Neural cell (in vitro differentiated cells): ENCODE measurements at regions not wholly inside any gene's neighbourhood (a gene's known extent, or its start where the extent isn't known, plus 50 kb on each side); places are given as distances from the start of the nearest gene placed in this dataset.

ENCODE experiments used
- EP300 ChIP-seq: fragments of 450-650 bp; conservative IDR thresholded peaks from 2 replicates; pipeline ENCODE4 v1.6.1; 2014; ENCODE audit warnings: antibody characterized with exemption, mild to moderate bottlenecking, moderate library complexity; ENCODE audit not compliant: poor library complexity, severe bottlenecking
- TF ChIP-seq, protein P1 (sequence below): fragments of 450-650 bp; IDR thresholded peaks from 2 replicates; pipeline ENCODE4 v1.5.1; 2014; ENCODE audit warnings: antibody characterized with exemption, mild to moderate bottlenecking, moderate library complexity; ENCODE audit not compliant: poor library complexity, severe bottlenecking

DNA sequence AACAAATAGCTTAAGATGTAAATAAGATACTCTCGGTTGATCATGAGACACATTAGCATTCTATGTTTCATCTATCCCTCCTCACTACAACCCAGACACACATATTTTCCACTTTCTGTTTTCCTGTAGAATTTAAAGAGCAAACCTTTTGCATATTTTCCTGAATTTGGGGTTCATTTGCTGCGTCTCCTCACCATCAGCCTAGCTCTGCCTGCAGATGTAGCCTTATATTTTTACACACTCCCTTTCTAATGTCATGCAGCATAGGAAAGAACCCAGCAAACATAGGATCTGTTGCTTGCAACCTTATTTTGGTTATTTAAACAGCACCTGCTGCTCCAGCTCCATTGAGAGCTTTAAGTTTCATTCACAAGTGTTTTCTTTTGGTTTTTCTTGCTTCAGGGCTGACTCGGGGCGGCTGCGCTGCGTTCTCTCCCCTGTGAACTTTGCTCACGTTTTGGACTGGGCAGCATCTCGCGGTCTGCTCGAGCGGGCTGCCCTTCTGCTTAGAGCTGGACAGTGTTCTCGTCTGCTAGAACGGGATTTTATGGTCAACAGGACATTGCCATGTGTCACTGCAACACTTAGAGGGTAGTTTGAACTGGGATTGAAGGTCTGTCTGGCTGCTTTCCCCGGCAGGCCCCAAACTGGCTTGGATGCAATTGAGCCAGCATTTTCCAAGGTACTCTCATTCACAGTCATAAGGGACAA is 57.8 kb upstream of the VRK1 start:
- TF ChIP-seq, protein P1, sequence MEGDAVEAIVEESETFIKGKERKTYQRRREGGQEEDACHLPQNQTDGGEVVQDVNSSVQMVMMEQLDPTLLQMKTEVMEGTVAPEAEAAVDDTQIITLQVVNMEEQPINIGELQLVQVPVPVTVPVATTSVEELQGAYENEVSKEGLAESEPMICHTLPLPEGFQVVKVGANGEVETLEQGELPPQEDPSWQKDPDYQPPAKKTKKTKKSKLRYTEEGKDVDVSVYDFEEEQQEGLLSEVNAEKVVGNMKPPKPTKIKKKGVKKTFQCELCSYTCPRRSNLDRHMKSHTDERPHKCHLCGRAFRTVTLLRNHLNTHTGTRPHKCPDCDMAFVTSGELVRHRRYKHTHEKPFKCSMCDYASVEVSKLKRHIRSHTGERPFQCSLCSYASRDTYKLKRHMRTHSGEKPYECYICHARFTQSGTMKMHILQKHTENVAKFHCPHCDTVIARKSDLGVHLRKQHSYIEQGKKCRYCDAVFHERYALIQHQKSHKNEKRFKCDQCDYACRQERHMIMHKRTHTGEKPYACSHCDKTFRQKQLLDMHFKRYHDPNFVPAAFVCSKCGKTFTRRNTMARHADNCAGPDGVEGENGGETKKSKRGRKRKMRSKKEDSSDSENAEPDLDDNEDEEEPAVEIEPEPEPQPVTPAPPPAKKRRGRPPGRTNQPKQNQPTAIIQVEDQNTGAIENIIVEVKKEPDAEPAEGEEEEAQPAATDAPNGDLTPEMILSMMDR, result no peak
- TF ChIP-seq EP300, result no peak
